ENCODE measurements at regions not wholly inside any gene's neighbourhood (a gene's known extent, or its start where the extent isn't known, plus 50 kb on each side); places are given as distances from the start of the nearest gene placed in this dataset.

GRCh38 chr2:126602334-126602733 lies 53.6 kb upstream of the GYPC start:
- ChIA-PET POLR2A (no interaction called here), CTCF (no interaction called here)
- DNase-seq (ENCODE audit: extremely low spot score): no peak
- no peak for TF ChIP-seq ELF4 (IDR thresholded peaks at IDR 0.05)
- TF ChIP-seq TARDBP (IDR thresholded peaks at IDR 0.05): no peak
- no peak for TF ChIP-seq ZNF384 (IDR thresholded peaks at IDR 0.05)
- no peak for TF ChIP-seq NFRKB (IDR thresholded peaks at IDR 0.05)
- TF ChIP-seq FOXM1 (IDR thresholded peaks at IDR 0.05; ENCODE audit: borderline replicate concordance): no peak
- no peak for TF ChIP-seq FOXA1 (IDR thresholded peaks at IDR 0.05)
- TF ChIP-seq HDGF (IDR thresholded peaks at IDR 0.05; ENCODE audit: borderline replicate concordance): no peak
- no peak for TF ChIP-seq SUZ12 (IDR thresholded peaks at IDR 0.05)
- TF ChIP-seq, protein P1, sequence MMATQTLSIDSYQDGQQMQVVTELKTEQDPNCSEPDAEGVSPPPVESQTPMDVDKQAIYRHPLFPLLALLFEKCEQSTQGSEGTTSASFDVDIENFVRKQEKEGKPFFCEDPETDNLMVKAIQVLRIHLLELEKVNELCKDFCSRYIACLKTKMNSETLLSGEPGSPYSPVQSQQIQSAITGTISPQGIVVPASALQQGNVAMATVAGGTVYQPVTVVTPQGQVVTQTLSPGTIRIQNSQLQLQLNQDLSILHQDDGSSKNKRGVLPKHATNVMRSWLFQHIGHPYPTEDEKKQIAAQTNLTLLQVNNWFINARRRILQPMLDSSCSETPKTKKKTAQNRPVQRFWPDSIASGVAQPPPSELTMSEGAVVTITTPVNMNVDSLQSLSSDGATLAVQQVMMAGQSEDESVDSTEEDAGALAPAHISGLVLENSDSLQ (IDR thresholded peaks at IDR 0.05): no peak
- no peak for TF ChIP-seq FOXK2 (IDR thresholded peaks at IDR 0.05)
- no peak for TF ChIP-seq SP1 (IDR thresholded peaks at IDR 0.05)
- TF ChIP-seq LEF1 (IDR thresholded peaks at IDR 0.05; ENCODE audit: borderline replicate concordance): no peak
- no peak for TF ChIP-seq CTBP1 (IDR thresholded peaks at IDR 0.05; ENCODE audit: borderline replicate concordance)
- TF ChIP-seq BHLHE40 (IDR thresholded peaks at IDR 0.05; ENCODE audit: borderline replicate concordance): no peak
- TF ChIP-seq L3MBTL2 (conservative IDR thresholded peaks at IDR 0.05): no peak
- TF ChIP-seq ARNT (IDR thresholded peaks at IDR 0.05): no peak

All from HEK293T (cell line).